GM18951 (cell line): ENCODE measurements at regions not wholly inside any gene's neighbourhood (a gene's known extent, or its start where the extent isn't known, plus 50 kb on each side); places are given as distances from the start of the nearest gene placed in this dataset.

Experiments used
- POLR2A ChIP-seq: IDR thresholded peaks from 4 replicates; pipeline ENCODE4 v1.6.1; 2011; ENCODE audit warnings: mild to moderate bottlenecking; ENCODE audit not compliant: insufficient read length, insufficient read depth; ENCODE audit errors: extremely low read depth
- in situ Hi-C: fragments of 300-500 bp; cut with MboI; formaldehyde crosslinking; loops from one replicate; pipeline ENCODE4 v1.12.0; 2022; ENCODE audit warnings: low sequenced_read_pairs, mixed read lengths, inconsistent platforms; ENCODE audit not compliant: unreplicated experiment

- TF ChIP-seq POLR2A = no peak
- in situ Hi-C loops = no loop called here
These were observed 274.9 kb downstream of the GASK1B start for GRCh38 chr4:157897855-157898370.

DNA sequence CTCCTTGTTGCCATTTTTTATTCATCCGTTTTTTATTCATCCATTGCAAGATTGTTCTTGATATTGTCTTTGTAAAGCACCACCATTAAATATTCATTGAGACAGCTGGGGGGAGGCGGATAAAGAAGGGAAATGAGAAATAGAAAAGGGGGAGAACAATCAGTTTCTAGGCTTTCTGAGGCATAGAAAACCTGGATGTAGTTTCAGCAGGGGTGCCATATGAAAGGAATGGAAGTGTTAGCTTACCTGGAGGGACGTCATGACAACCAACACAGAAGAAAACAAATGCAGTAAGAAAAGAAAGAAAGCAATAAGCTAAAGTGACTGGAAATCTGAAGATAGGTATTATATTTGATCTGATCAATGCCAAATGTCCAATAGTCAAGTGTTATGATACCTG, 276.1 kb downstream of the GASK1B start:
- TF ChIP-seq POLR2A = no peak
- in situ Hi-C loops = no loop called here

- no peak for TF ChIP-seq POLR2A
- in situ Hi-C loops = no loop called here
These were observed 277.6 kb downstream of the GASK1B start for GRCh38 chr4:157895205-157895604.

GRCh38 chr4:157889788-157890187, 283.0 kb downstream of the GASK1B start:
- no peak for TF ChIP-seq POLR2A
- in situ Hi-C loops = no loop called here

DNA sequence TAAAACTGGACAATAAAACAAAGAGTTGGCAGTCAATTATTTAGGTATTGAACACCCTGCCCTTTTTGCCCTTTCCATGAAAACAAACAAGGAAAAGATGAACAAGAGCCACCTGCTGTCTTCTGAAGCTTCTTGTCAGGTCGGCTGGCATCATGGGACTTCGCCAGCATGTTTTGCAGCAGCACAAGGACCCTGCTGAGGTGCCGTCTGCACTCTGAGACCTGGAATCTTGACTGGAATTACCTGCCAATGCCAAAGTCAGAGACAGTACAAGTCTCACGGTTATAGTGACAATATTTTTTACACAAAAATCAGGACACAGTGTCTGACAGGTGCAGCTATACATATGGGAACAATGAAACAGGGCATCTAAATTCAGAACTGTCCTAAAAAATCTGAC, 284.5 kb downstream of the GASK1B start:
- no peak for TF ChIP-seq POLR2A

DNA sequence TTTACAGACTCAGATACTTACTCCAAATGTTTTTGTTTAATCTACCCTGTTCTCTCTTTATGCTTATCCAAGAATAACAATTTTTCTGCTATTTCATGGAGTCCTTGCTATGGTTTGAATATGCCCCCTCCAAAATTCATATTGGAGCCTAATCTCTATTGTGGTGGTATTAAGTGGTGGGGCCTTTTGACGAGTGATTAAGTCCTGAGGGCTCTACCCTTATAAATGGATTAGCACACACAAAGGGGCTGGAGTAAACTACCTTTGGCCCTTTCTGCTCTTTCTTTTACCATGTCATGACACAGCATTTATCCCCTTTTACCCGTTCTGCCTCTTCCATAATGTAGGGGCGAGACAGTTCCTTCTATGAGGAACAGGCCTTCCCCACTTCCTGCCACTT, 285.5 kb downstream of the GASK1B start:
- TF ChIP-seq POLR2A = no peak
- in situ Hi-C loops = no loop called here

More for the DNA sequence above, 284.5 kb downstream of the GASK1B start:
- in situ Hi-C loops = no loop called here

DNA sequence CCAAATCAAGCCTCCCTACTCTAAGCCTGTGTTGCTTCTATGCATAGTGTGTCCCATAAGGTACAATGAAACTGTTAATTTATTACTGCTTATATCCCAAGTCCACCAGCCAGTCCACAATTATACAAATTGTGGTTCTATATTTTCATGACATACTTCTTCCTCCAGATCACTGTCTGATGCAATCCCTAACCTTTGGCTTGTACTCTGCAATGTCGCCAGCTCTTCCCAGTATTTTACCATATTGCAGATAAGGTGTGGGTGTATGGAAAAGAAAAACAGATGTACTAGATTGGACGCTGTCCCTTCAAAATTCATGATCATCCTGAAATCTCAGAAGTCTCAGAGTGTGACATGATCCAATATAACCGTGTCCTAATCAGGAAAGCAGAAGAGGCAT, 286.2 kb downstream of the GASK1B start:
- in situ Hi-C loops = no loop called here
- TF ChIP-seq POLR2A = no peak

DNA sequence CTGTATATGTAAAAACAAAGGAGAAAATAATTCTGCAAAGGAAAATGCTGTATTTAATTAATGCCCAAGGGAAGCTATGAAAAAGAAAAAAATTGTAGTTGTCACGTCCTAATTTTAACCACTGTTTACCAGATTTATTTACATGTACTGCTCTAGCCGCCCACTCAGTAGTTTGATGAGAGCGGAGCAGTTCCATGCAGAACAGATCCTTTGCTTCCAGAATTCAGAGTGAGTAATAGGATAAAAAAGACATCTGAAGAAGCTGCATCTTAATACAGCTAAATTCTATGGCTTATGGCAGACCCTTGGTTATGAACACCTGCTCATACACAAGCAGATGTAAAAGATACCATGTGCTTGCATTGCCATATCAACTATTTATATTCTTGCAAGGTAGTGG, 287.0 kb downstream of the GASK1B start:
- in situ Hi-C loops = no loop called here
- no peak for TF ChIP-seq POLR2A

- in situ Hi-C loops = no loop called here
- no peak for TF ChIP-seq POLR2A
These were observed 289.9 kb downstream of the GASK1B start for GRCh38 chr4:157882901-157883300.

GRCh38 chr4:157880761-157881160, 292.1 kb downstream of the GASK1B start:
- no peak for TF ChIP-seq POLR2A
- in situ Hi-C loops = no loop called here

GRCh38 chr4:157854819-157855218, 318.0 kb downstream of the GASK1B start:
- in situ Hi-C loops = no loop called here
- TF ChIP-seq POLR2A = no peak

DNA sequence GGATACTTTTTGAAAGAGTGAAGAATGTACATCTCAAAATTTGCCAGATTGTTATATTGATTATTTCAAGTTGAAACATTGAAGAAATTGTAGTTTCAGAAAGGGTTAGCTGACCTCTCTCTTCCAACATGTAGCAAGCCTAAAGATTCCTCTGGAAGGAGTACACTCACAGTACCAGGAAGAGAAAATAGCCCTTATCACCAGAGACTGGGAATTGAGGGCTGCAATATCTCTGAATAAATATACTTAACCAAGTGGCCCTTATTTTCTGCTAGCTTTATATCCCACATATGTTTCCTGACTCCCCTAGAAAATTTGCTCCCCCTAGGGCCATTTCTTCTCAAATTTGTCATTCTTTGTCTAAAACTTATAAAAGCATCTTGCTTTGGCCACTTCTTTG, 332.2 kb downstream of the GASK1B start:
- TF ChIP-seq POLR2A = no peak
- in situ Hi-C loops = no loop called here

DNA sequence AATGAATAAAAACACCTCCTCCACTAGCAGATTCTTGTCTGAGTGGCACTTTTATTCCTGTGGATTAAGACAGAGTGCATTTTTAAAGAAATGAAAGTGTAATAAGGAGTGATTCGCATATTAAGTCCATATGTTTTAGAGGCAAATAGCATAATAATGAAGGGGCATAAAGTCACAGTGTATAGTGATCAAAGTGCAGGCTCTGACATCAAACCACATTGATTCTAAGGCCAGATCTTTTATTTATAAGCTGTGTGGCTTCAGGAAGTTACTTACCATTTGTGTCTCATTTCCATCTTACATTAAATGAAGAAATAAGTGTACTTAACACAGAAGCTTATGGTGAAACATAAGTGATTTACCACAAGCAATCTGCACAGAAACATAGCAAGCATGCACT, 332.8 kb downstream of the GASK1B start:
- TF ChIP-seq POLR2A = no peak
- in situ Hi-C loops = no loop called here

GRCh38 chr4:157838366-157838765, 334.5 kb downstream of the GASK1B start:
- no peak for TF ChIP-seq POLR2A
- in situ Hi-C loops = no loop called here
